ENCODE measurements at regions not wholly inside any gene's neighbourhood (a gene's known extent, or its start where the extent isn't known, plus 50 kb on each side); places are given as distances from the start of the nearest gene placed in this dataset.

GRCh38 chr13:72198042-72198441 is 331.0 kb upstream of the DACH1 start:
- no peak for DNase-seq
- no peak overlapping the region for H3K9ac ChIP-seq (ENCODE audit: insufficient read depth, low read length, poor library complexity, severe bottlenecking)
- no peaks in the 10 kb centered on the region for H3K4me1 ChIP-seq (ENCODE audit: control insufficient read depth in 1 of 2, insufficient read depth in 2 of 2, low read length in 2 of 2)
- no peaks in the 10 kb centered on the region for H3K36me3 ChIP-seq (replicated peaks in 1 of 2; ENCODE audit: control insufficient read depth in 1 of 2, insufficient read depth in 2 of 2, low read length in 2 of 2)
- no peak overlapping the region for H3K4me3 ChIP-seq (replicated peaks in 1 of 3; ENCODE audit: low read depth in 2 of 3, low read length in 3 of 3)
- H3K9me3 ChIP-seq (replicated peaks in 1 of 2; ENCODE audit: control insufficient read depth in 1 of 2, insufficient read depth in 1 of 2, low read length in 2 of 2) = peaks cover 5% of the 10 kb centered on the region in 2 donors
- H2AFZ ChIP-seq (ENCODE audit: insufficient read depth, low read depth, low read length, poor library complexity, severe bottlenecking) = no peak overlapping the region
- peaks cover 4% of the 10 kb centered on the region for H3K4me1 Mint-ChIP-seq
- H3K27ac ChIP-seq (ENCODE audit: low read depth in 1 of 2, low read length in 2 of 2) = no peak overlapping the region
- H3K79me2 ChIP-seq (ENCODE audit: insufficient read depth, low read length) = no peaks in the 10 kb centered on the region
- 0% methylated on average over 1 of the region's 3 CpGs for WGBS (ENCODE audit: insufficient coverage)
- H3K4me2 ChIP-seq (replicated peaks; ENCODE audit: extremely low read depth, low read length, poor library complexity, severe bottlenecking) = no peak overlapping the region
- H3K9me3 Mint-ChIP-seq = peaks cover 0 to 2% (median 0%) of the 10 kb centered on the region in 7 donors
- no peaks in the 10 kb centered on the region for H4K20me1 ChIP-seq (ENCODE audit: insufficient read depth, low read length)
- no peaks in the 10 kb centered on the region for H3K27me3 Mint-ChIP-seq (ENCODE audit: low read depth in 3 of 3)
- intact Hi-C loops (cut with micrococcal nuclease) = no loop called here
- H3K27ac Mint-ChIP-seq = no peak overlapping the region
- H3K27me3 ChIP-seq (ENCODE audit: control insufficient read depth in 2 of 2, insufficient read depth in 2 of 2, low read length in 2 of 2) = no peaks in the 10 kb centered on the region
- no peak for TF ChIP-seq CTCF (IDR thresholded peaks at IDR 0.05)
- H3K36me3 Mint-ChIP-seq = no peaks in the 10 kb centered on the region
- H3K4me3 Mint-ChIP-seq = no peak overlapping the region

DNA sequence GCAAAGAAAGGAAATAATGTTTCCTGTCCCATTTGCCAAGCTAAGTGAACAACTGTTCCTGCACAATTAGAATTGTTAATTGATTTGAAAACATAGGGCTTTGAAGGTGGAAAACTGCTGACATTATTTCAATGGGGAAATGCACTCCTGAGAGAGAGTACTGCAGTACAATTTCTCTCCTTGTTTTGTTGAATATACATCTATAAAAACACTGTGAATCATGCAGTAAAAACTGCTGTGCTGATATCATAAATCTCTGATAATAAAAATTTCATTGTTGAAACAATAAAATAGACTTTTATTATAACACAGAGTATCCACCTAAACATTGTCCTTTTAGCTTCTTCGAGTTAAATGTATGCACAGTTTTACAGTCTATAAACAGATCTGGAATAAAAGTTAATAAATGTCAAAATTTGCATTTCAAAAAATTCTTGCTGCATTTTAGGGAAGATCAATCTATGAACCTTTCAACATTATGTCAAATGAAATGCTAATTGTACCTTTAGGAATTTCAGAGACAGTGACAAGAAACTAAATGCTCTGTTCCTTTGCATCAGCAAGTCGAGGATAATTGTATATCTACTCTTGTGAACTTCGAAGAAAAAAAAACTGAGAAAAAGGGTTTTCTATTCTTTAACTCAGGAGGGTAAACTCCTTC is 328.2 kb upstream of the DACH1 start:
- H3K36me3 ChIP-seq (replicated peaks in 1 of 2; ENCODE audit: control insufficient read depth in 1 of 2, insufficient read depth in 2 of 2, low read length in 2 of 2) = no peaks in the 10 kb centered on the region
- Mint-ChIP-seq H3K27ac (no peak overlapping the region), H3K4me3 (no peak overlapping the region), H3K36me3 (no peaks in the 10 kb centered on the region), H3K9me3 (no peaks in the 10 kb centered on the region), H3K4me1 (peaks cover 4% of the 10 kb centered on the region), H3K27me3 (ENCODE audit: low read depth in 3 of 3) (no peaks in the 10 kb centered on the region)
- H3K4me3 ChIP-seq (replicated peaks in 1 of 3; ENCODE audit: low read depth in 2 of 3, low read length in 3 of 3) = no peak overlapping the region
- no peaks in the 10 kb centered on the region for H4K20me1 ChIP-seq (ENCODE audit: insufficient read depth, low read length)
- H3K27ac ChIP-seq (ENCODE audit: low read depth in 1 of 2, low read length in 2 of 2) = no peak overlapping the region
- no peaks in the 10 kb centered on the region for H3K27me3 ChIP-seq (ENCODE audit: control insufficient read depth in 2 of 2, insufficient read depth in 2 of 2, low read length in 2 of 2)
- DNase-seq = no peak
- intact Hi-C loops (cut with micrococcal nuclease) = no loop called here
- H3K4me2 ChIP-seq (replicated peaks; ENCODE audit: extremely low read depth, low read length, poor library complexity, severe bottlenecking) = no peak overlapping the region
- no CpG with 5 or more reads among the region's 3 CpGs for WGBS (ENCODE audit: insufficient coverage)
- no peak overlapping the region for H2AFZ ChIP-seq (ENCODE audit: insufficient read depth, low read depth, low read length, poor library complexity, severe bottlenecking)
- H3K79me2 ChIP-seq (ENCODE audit: insufficient read depth, low read length) = no peaks in the 10 kb centered on the region
- no peaks in the 10 kb centered on the region for H3K9me3 ChIP-seq (replicated peaks in 1 of 2; ENCODE audit: control insufficient read depth in 1 of 2, insufficient read depth in 1 of 2, low read length in 2 of 2)
- no peak overlapping the region for H3K9ac ChIP-seq (ENCODE audit: insufficient read depth, low read length, poor library complexity, severe bottlenecking)
- no peaks in the 10 kb centered on the region for H3K4me1 ChIP-seq (ENCODE audit: control insufficient read depth in 1 of 2, insufficient read depth in 2 of 2, low read length in 2 of 2)
- TF ChIP-seq CTCF (IDR thresholded peaks at IDR 0.05) = no peak

All from CD14-positive monocyte (primary cell).